ENCODE measurements at regions not wholly inside any gene's neighbourhood (a gene's known extent, or its start where the extent isn't known, plus 50 kb on each side); places are given as distances from the start of the nearest gene placed in this dataset.
"Not testable (repeated sequence)": the region's sequence is repeated elsewhere in the genome, so short reads cannot be mapped to it uniquely, and the experiment has no call there.

- no peak for ATAC-seq
- no peak for DNase-seq (ENCODE audit: low spot score)
- intact Hi-C loops (cut with DNase I) = no loop called here
Measured at GRCh38 chr3:26406636-26407035, 215.9 kb upstream of the LRRC3B start.

DNA sequence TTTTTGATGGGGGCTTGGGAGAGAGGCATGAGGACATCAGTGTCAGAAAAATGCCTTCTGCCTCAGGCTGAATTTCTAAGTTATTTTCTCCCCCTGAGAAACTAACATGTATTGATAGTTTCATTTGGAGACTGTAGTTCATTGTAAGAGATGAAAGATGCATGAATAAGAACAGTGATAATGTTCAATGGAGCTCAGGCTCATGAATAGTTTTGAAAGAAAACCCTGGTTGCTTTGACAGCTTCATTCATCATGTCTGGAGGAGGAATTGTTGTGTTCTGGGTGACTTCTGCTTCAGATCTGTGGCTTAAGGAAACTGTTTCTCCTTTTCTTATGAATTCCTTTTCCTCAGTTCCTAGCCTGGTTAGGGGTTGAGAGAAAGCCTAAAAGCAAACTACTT is 204.0 kb upstream of the LRRC3B start:
- no peak for ATAC-seq
- no peak for DNase-seq (ENCODE audit: low spot score)
- intact Hi-C loops (cut with DNase I) = no loop called here

- ATAC-seq (no peak), DNase-seq (ENCODE audit: low spot score) (no peak)
- intact Hi-C loops (cut with DNase I) = no loop called here
Measured at GRCh38 chr3:26422415-26422814, 200.2 kb upstream of the LRRC3B start.

GRCh38 chr3:26425076-26425475 is 197.5 kb upstream of the LRRC3B start:
- no peak for DNase-seq (ENCODE audit: low spot score)
- no peak for ATAC-seq
- intact Hi-C loops (cut with DNase I) = no loop called here

DNA sequence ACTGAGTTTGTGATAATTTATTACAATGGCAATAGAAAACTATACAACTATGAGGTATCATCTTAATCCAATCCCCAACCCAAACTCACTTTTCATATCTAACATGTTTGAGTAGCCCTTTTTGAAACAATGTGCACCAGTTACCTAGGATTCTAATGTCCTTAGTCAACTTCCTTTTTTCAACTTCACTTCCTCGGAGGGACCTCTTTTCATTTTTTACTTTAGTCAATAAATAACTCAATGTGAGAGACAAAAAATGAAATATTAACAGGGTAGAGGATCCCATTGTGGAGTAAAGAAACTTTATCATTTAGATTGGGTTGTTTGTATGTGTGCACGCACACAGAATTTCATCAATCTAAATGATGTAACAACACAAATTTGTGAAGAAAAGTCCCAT is 193.6 kb upstream of the LRRC3B start:
- DNase-seq (ENCODE audit: low spot score) (no peak), ATAC-seq (no peak)
- intact Hi-C loops (cut with DNase I) = no loop called here

- intact Hi-C loops (cut with DNase I) = no loop called here
- DNase-seq (ENCODE audit: low spot score) = no peak
- no peak for ATAC-seq
Measured at GRCh38 chr3:26437678-26438077, 184.9 kb upstream of the LRRC3B start.

- ATAC-seq (no peak), DNase-seq (ENCODE audit: low spot score) (no peak)
- intact Hi-C loops (cut with DNase I) = no loop called here
Measured at GRCh38 chr3:26438325-26438940, 184.1 kb upstream of the LRRC3B start.

DNA sequence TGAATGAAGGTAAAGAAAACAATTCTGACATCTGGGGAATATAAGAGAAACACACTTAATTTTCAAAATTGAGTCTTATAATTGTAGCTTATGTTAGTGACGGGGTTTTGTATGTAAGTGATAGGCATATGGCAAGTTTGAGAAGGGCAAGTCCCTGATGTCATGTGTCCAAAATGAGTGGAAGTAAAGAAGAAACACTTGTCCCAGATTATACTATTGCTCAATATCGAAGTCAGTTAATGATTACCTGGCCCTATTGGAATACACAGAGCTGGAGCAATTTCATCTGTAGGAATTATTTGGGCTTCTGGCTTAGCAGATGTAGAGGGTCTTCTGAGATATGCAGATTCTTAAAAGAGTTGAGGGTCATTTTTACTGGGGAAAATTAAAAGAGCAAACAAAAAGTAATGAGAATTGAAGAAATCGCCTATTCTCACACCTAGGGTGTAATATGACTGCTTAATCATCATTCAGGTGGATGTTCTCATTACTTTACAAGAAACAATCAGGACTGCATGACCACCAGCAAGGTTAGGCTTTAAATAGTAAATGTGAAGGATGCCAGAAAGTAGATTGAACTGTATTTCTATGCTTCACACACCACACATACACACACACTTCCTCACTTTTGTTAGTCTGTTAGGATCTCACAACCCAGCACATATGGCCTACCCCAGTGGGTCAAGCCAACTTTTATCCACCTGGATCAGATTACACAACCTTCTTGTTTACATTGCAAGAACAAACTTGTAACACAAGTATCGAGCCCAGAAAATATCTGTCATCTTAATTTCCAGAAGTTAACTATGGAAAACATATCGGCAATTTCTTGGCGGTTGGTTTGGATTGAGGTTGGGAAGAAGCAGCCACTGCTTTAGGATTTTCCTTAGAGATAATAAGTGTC is 183.3 kb upstream of the LRRC3B start:
- ATAC-seq (no peak), DNase-seq (ENCODE audit: low spot score) (no peak)
- intact Hi-C loops (cut with DNase I) = no loop called here

- DNase-seq (ENCODE audit: low spot score) (no peak), ATAC-seq (no peak)
- intact Hi-C loops (cut with DNase I) = no loop called here
Measured at GRCh38 chr3:26449996-26450395, 172.6 kb upstream of the LRRC3B start.

- DNase-seq (ENCODE audit: low spot score) = no peak
- ATAC-seq = no peak
- intact Hi-C loops (cut with DNase I) = no loop called here
Measured at GRCh38 chr3:26452363-26452762, 170.2 kb upstream of the LRRC3B start.

GRCh38 chr3:26460985-26461384 is 161.6 kb upstream of the LRRC3B start:
- intact Hi-C loops (cut with DNase I) = no loop called here
- DNase-seq (ENCODE audit: low spot score) (no peak), ATAC-seq (no peak)

GRCh38 chr3:26472345-26472744 is 150.2 kb upstream of the LRRC3B start:
- ATAC-seq (no peak), DNase-seq (ENCODE audit: low spot score) (no peak)
- intact Hi-C loops (cut with DNase I) = no loop called here

GRCh38 chr3:26474706-26475105 is 147.9 kb upstream of the LRRC3B start:
- intact Hi-C loops (cut with DNase I) = no loop called here
- ATAC-seq = no peak
- DNase-seq (ENCODE audit: low spot score) = no peak

GRCh38 chr3:26480377-26480776 is 142.2 kb upstream of the LRRC3B start:
- ATAC-seq = no peak
- no peak for DNase-seq (ENCODE audit: low spot score)
- intact Hi-C loops (cut with DNase I) = no loop called here

DNA sequence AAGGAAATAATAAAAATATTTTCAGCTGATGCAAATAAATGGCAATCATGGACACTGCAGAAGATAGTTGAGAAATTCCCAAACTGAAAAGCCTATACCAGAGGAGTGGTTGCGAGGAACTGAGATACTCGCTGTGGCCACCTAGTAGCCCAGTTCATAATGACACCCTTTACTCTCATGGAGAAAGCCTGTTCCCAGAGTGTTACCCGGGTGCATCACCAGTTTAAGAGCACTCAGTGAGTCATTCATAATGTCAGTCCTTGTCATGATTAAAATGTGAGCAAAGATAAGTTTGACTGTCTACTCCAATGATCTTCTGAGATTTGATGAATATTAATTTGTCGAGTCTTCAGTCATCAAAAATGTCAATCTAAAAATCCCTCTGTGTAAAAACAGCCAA is 138.4 kb upstream of the LRRC3B start:
- intact Hi-C loops (cut with DNase I) = no loop called here
- no peak for ATAC-seq
- no peak for DNase-seq (ENCODE audit: low spot score)

GRCh38 chr3:26498271-26498670 is 124.3 kb upstream of the LRRC3B start:
- no peak for ATAC-seq
- intact Hi-C loops (cut with DNase I) = no loop called here

DNA sequence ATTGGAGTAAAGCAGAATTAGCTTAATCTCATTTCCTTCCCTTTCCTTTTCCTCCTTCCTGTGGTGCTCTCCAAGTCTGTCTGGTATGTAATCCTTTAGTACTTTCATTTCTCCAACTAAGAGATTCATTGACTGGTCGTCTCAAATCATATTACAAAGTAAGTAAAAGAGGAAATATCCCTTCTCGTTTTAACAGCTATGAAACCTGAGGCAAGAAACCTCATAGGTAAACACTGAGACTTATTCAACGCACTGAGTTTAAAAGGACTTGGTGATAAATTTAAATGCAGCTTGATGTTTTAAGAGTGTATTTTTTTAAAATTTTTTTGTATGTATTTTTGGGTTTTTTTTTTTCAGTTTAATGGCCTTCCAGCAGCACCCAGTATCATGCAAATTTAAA is 117.2 kb upstream of the LRRC3B start:
- DNase-seq (ENCODE audit: low spot score) (no peak), ATAC-seq (no peak)
- intact Hi-C loops (cut with DNase I) = no loop called here

More at GRCh38 chr3:26498271-26498670, 124.3 kb upstream of the LRRC3B start:
- DNase-seq (ENCODE audit: low spot score) = no peak

- ATAC-seq; DNase-seq (ENCODE audit: low spot score); intact Hi-C loops (cut with DNase I): not testable (repeated sequence)
Measured at GRCh38 chr3:26514445-26515029, 108.0 kb upstream of the LRRC3B start.

GRCh38 chr3:26515351-26515750 is 107.2 kb upstream of the LRRC3B start:
- DNase-seq (ENCODE audit: low spot score) (no peak), ATAC-seq (no peak)
- intact Hi-C loops (cut with DNase I) = no loop called here

GRCh38 chr3:26521261-26521660 is 101.3 kb upstream of the LRRC3B start:
- DNase-seq (ENCODE audit: low spot score) (no peak), ATAC-seq (no peak)
- intact Hi-C loops (cut with DNase I) = loop anchor here (10.0 kb wide), 1 partner anchor 1606 kb away; no protein-coding TSS in a partner anchor
